NCI-H1105 treated with DMSO at 0.1 percent for 48 hours (cell line): ENCODE measurements at regions not wholly inside any gene's neighbourhood (a gene's known extent, or its start where the extent isn't known, plus 50 kb on each side); places are given as distances from the start of the nearest gene placed in this dataset.

Source experiments
- DNase-seq: peaks from one replicate; lab custom pipeline; 2025; lab: John Stamatoyannopoulos, UW

DNA sequence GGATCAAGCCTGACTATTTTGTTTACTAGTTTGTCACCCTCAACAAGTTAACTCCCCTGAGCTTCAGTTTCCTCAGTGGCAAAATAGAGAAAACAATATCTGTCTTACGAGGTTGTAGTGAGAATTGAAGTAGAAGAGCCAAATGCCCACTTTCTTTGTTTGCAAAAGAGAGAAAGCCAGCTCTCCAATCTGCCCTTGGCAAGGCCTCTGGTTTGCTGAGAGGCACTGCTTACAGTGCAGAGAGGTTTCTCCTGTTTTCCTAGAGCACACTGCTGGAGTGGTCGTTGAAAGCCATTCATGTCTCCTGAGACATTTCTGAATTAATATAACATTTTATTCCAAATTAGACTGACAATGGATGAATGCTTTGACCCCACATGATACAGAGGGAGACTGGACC, 260.5 kb upstream of the IGF1R start:
- no peak for DNase-seq

- no peak for DNase-seq
Measured at GRCh38 chr15:98390946-98391530, 257.3 kb upstream of the IGF1R start.

GRCh38 chr15:98391568-98391967, 256.8 kb upstream of the IGF1R start:
- DNase-seq, result no peak

DNA sequence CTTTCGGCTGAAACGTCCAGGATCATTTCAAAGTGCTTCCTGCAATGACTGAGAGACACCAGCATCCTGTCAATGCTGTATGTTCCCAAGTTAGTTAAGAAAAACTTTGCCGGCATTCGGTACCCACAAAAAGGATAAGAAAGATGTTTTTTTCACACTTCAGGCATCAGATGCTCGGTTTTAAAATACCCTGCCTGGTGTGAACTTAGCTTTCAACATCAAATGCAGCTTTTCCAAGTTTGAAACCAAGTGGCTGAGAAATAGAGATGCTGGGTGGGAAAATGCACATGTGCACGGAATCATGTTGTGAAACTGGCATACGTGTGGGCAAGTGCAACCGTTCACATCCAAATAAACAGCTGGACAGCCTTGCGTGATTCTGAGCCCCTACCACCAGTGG, 254.9 kb upstream of the IGF1R start:
- DNase-seq, result no peak

DNA sequence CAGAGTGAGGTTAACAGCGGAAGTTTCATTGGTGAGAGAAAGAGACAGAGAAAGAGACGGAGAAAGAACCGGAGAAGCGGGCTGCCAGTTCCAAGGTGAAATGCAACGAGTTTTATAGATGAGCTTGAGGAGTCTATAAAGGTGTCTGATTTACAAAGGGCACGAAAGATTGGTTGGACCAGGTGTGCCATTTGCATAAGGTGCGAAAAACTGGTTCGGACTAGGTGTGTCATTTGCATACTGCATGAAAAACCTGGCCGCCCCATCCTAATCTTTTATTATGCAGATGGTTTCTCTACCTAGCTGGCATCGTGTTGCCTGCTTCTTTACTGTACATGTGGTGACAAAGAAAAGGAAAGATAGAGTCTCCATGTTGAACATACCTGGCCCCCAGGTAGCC, 253.8 kb upstream of the IGF1R start:
- no peak for DNase-seq

DNA sequence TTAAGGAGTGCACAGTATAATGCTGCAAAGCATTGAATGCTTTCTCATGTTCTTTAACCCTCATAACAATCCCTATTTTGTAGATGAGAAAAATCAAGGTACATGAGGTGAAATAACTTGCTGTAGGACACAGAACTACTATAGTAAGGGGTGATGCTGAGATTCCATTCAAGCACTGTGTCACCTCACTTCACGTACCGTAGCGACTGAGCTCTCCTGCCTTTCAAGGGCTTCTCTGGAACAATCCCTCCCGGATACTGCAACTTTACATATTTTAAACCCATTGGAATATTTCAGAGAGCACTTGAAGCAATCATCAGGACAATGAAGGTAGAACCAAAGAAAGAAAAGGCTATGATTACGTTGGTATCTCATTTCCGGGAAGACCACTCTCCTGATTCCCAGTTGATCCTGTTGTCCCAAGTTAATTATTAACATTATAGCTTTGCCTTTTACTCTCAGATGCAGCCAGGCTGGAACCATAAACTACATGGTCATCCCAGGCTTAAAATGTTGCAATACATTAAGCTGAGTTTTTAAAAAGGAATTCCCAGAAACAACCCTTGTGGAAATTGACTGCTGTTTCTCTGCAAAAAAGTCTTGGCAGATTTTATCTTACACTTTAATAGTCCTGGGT, 252.2 kb upstream of the IGF1R start:
- DNase-seq, result no peak

DNA sequence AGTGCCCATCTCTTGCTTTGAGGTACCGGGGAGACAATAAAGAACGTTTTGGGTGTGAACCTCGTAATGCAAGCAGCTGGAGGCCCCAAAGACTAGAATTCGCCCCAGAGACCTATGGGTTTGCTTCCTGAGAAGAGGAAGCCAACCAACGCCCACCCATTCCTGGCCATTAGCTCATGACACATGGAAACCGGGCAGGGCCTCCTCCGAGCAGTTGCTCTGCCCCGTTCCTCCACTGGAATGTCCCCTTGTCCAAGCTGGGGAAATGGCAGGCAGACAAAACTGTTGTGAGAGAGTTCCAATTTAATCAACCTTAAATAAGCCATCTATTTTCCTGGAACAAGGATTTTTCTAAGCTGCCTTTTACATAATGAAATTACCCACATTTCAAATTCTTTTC, 250.9 kb upstream of the IGF1R start:
- no peak for DNase-seq

DNA sequence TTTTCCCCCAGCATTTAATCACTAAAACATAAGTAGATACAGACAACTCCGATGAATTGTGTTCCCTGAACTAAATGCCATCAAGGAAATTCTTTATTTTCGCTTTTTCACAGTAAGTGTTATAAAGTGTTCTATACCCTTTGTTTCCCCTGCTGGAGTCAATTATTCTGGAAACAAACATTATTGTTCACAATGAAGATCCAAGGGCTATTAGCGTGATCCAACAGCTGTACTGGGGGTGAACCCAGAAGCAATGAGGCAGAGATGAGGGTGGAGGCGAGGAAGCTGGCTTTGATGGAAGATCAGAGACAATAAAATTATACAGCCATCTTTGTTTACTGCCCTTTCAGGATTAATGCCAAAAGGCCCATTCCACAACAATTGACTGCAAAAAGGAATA, 250.3 kb upstream of the IGF1R start:
- DNase-seq, result peak; percentile 43

GRCh38 chr15:98398886-98399285, 249.5 kb upstream of the IGF1R start:
- DNase-seq, result no peak

DNA sequence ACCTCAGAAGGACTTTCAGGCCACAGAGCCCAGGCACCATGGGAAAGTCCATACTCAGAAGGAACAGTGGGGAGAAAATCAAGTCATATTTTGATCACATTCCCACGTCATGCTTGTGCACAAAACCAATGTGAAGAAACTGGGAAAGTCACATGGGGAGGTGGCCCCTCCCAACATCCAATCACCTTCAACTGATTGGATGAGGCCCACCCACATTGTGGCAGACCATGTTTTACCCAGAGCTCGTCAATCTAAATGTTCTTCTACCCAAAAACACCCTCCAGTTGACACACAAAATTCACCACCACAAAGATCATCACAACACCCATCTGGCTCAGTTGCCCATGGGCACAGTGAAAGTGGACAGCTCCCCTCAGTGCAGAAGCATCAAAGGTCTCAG, 248.2 kb upstream of the IGF1R start:
- DNase-seq, result no peak

DNA sequence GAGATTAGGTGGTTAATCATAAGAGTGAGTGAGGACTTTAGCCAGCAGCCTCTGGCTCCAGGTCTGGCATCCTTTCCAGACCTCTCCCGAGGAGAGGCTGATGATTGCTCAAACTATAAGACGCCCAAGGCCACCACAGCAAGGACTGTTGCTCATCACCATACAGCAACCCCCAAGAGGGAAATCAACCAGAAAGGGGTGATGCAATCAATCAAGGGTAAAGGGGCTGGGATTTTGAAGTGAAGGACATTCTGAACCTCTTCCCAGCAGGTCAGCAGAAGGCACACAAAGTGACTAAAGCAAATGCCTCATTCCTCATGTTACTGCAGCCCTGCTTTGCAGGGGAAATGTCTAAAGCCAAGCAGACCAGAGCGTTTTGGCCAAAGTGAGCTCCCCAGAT, 247.3 kb upstream of the IGF1R start:
- DNase-seq, result no peak

- no peak for DNase-seq
Measured at GRCh38 chr15:98402486-98402885, 245.9 kb upstream of the IGF1R start.

DNA sequence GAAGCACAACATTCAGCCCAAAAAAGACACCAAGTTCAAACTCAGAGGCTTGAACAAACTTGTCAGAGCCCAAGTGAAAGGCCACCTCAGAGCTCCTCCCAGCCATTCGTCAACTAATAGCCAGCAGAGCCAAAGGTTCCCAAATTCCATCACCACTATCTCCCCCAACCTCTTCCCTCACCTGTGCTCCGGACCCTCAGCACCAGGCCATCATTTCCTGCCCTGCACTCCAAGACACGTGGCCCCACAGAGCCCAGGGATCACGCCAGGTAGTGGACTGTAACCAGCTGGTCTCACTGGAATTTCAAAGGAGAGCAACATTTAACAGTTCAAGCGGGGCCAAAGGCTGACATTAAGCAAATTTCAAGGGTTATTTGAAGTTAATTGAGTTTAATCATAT, 245.2 kb upstream of the IGF1R start:
- DNase-seq, result no peak

DNA sequence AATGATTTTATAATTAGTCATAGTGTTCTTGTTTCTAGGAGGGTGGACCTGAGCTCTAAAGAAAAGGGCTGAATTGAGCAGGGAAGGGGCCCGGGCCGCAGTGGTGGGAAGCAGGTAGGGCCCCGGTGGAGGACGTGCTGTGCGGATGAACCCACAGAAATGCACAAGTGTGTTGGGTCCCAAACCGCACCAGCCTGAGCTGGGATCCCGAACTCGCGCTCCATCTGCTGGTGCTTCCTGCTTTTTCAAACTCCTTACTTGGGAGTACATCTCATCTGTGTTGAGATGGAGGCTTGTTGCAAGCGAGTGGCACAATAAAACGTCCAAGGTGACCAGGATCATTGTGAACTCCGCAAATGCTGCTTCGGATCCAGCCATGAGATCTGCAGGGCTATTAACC, 244.8 kb upstream of the IGF1R start:
- no peak for DNase-seq

GRCh38 chr15:98405013-98405412, 243.3 kb upstream of the IGF1R start:
- DNase-seq, result no peak

DNA sequence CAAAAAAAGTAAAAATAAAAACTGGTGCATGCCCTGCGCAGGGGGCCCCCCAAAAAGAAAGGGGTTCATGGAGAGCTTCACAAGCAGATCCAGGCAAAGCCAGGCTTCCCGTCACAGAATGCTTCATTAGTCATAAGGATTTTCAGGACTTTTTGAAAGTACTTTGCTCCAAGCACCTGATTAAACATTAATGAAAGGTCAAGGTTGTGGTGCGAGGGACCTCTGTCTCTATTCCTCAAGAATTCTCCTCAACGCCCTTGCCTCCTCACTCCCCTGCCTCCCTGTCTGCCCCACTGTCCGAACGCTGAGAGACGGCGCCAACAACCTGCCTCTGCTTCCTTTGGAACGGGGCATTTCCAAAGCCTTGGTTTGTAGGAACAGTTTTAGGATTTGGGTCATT, 240.1 kb upstream of the IGF1R start:
- DNase-seq, result no peak

DNA sequence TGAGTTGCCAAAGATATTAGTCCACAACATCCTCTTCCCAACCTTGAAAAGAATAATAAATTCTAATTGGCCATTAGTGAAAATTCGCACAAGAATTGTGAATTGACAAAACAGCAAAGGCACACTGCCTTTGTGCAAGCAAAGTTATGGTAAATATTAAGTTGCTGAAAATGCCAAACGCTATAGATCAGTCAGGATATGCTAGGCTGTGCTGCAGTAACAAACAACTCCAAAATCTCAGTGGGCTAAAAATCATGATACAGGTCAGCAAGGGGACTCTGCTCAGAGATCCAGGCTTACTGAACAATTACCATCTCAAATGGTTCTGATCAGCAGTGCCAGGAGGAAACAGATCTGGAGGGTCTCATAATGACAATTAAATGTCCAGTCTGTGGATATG, 238.0 kb upstream of the IGF1R start:
- DNase-seq, result no peak

DNA sequence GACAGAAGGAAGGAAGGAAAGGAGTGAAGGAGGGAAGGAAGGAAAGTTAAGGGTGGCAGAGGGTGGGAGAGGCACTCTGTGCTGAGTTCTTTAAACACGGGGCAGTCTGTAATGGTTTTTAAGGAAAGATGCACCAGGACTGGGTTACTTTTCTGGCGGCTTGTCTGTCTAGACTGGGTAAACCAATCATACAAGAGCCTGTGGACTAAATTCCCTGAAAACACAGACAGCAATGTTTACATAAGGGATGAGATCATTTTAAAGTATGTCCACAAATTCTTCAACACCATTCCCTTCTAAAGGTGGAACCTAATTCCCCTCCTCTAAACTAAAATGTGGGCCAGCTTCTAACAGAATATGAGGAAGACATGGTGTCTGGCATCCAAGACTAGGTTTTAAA, 235.5 kb upstream of the IGF1R start:
- DNase-seq, result no peak

- DNase-seq, result no peak
Measured at GRCh38 chr15:98413933-98414546, 234.3 kb upstream of the IGF1R start.

- DNase-seq, result no peak
Measured at GRCh38 chr15:98416222-98416855, 232.0 kb upstream of the IGF1R start.

DNA sequence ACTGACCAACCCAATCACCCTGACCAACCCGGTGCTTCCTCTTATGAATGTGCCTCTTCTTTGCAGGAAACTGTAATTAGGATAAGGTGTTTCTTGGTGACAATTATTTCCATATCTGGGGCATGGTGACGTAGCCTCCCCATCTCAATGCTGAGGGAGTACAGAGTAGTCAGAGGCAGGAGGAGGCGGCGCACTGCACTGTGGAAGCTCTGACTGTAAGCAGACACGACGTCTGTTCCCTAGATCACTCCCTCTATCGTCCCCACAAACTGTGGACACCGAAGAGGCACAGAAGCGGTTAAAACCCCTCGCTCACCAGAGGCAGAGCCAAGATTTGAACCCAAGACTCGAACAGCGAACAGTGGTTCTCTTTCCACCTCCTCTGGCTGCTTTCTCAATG, 231.0 kb upstream of the IGF1R start:
- DNase-seq, result no peak

GRCh38 chr15:98418122-98418521, 230.2 kb upstream of the IGF1R start:
- no peak for DNase-seq

DNA sequence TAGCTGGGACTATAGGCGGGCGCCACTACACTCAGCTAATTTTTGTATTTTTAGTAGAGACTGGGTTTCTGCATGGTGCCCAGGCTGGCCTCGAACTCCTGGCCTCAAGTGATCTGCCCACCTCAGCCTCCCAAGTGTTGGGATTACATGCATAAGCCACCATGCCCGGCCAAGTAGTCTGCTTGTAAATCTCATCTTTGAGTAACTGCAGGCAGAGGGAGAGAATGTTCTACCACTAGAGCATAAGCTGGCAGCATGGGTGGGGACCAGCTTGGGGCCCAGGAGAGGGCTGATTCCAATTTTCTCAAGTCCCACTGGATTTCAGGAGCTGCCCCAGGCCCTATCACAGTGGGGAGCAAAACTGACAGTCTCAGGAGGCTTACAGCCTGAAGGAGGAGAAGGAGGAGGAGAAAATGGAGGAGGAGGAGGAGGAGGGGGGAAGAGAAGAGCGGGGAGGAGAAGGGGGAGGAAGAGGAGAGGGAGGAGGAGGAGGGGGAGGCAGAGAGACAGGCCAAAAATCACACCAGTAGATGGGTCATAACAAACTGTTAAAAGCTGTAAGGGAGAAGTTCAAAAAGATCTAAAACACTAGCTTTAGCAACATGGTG, 229.1 kb upstream of the IGF1R start:
- DNase-seq, result no peak
